ENCODE measurements at regions not wholly inside any gene's neighbourhood (a gene's known extent, or its start where the extent isn't known, plus 50 kb on each side); places are given as distances from the start of the nearest gene placed in this dataset.
"Not testable (repeated sequence)": the region's sequence is repeated elsewhere in the genome, so short reads cannot be mapped to it uniquely, and the experiment has no call there.

- no peak overlapping the region for H3K4me3 Mint-ChIP-seq
- no peaks in the 10 kb centered on the region for H3K4me1 Mint-ChIP-seq
- no peaks in the 10 kb centered on the region for H3K36me3 Mint-ChIP-seq (ENCODE audit: low read depth)
- TF ChIP-seq CTCF (IDR thresholded peaks at IDR 0.05) = no peak
- H3K9me3 Mint-ChIP-seq = peaks cover 3% of the 10 kb centered on the region
- no peak for DNase-seq
- H3K27ac Mint-ChIP-seq = no peak overlapping the region
- H3K27me3 Mint-ChIP-seq (ENCODE audit: low read depth, poor library complexity) = peaks cover 5% of the 10 kb centered on the region
Observed at GRCh38 chr14:28163897-28164296, 602.7 kb upstream of the FOXG1 start.

- H3K27me3 Mint-ChIP-seq (ENCODE audit: low read depth, poor library complexity); H3K4me1 Mint-ChIP-seq; H3K36me3 Mint-ChIP-seq (ENCODE audit: low read depth); DNase-seq; H3K27ac Mint-ChIP-seq: not testable (repeated sequence)
- H3K9me3 Mint-ChIP-seq = peaks cover 24% of the 10 kb centered on the region
- peak overlapping the region; percentile 74 for H3K4me3 Mint-ChIP-seq
Observed at GRCh38 chr14:28187902-28188830, 578.4 kb upstream of the FOXG1 start.

GRCh38 chr14:28196878-28197277 is 569.7 kb upstream of the FOXG1 start:
- H3K36me3 Mint-ChIP-seq (ENCODE audit: low read depth) = no peaks in the 10 kb centered on the region
- no peaks in the 10 kb centered on the region for H3K9me3 Mint-ChIP-seq
- no peaks in the 10 kb centered on the region for H3K27me3 Mint-ChIP-seq (ENCODE audit: low read depth, poor library complexity)
- no peak for DNase-seq
- no peaks in the 10 kb centered on the region for H3K4me1 Mint-ChIP-seq
- no peak overlapping the region for H3K4me3 Mint-ChIP-seq
- H3K27ac Mint-ChIP-seq = no peak overlapping the region
- TF ChIP-seq CTCF (IDR thresholded peaks at IDR 0.05) = no peak

- no peaks in the 10 kb centered on the region for H3K36me3 Mint-ChIP-seq (ENCODE audit: low read depth)
- no peak overlapping the region for H3K27ac Mint-ChIP-seq
- no peaks in the 10 kb centered on the region for H3K4me1 Mint-ChIP-seq
- no peak for TF ChIP-seq CTCF (IDR thresholded peaks at IDR 0.05)
- no peaks in the 10 kb centered on the region for H3K27me3 Mint-ChIP-seq (ENCODE audit: low read depth, poor library complexity)
- H3K4me3 Mint-ChIP-seq = no peak overlapping the region
- DNase-seq = no peak
- no peaks in the 10 kb centered on the region for H3K9me3 Mint-ChIP-seq
Observed at GRCh38 chr14:28220391-28220790, 546.2 kb upstream of the FOXG1 start.

GRCh38 chr14:28240909-28241308 is 525.7 kb upstream of the FOXG1 start:
- no peak overlapping the region for H3K4me3 Mint-ChIP-seq
- H3K9me3 Mint-ChIP-seq = peaks cover 14% of the 10 kb centered on the region
- H3K27ac Mint-ChIP-seq = no peak overlapping the region
- DNase-seq = no peak
- H3K36me3 Mint-ChIP-seq (ENCODE audit: low read depth) = no peaks in the 10 kb centered on the region
- TF ChIP-seq CTCF (IDR thresholded peaks at IDR 0.05) = no peak
- H3K27me3 Mint-ChIP-seq (ENCODE audit: low read depth, poor library complexity) = no peaks in the 10 kb centered on the region
- no peaks in the 10 kb centered on the region for H3K4me1 Mint-ChIP-seq

GRCh38 chr14:28242895-28243294 is 523.7 kb upstream of the FOXG1 start:
- no peak for TF ChIP-seq CTCF (IDR thresholded peaks at IDR 0.05)
- H3K27ac Mint-ChIP-seq = no peak overlapping the region
- H3K4me3 Mint-ChIP-seq = no peak overlapping the region
- peaks cover 17% of the 10 kb centered on the region for H3K9me3 Mint-ChIP-seq
- H3K4me1 Mint-ChIP-seq = no peaks in the 10 kb centered on the region
- no peaks in the 10 kb centered on the region for H3K36me3 Mint-ChIP-seq (ENCODE audit: low read depth)
- no peaks in the 10 kb centered on the region for H3K27me3 Mint-ChIP-seq (ENCODE audit: low read depth, poor library complexity)
- no peak for DNase-seq

Data from nephron progenitor cell (in vitro differentiated cells).